ENCODE measurements at regions not wholly inside any gene's neighbourhood (a gene's known extent, or its start where the extent isn't known, plus 50 kb on each side); places are given as distances from the start of the nearest gene placed in this dataset.

- TF ChIP-seq CTCF (IDR thresholded peaks at IDR 0.05), result no peak
- no peak overlapping the region for H3K4me3 ChIP-seq
- no peak overlapping the region for H3K27ac ChIP-seq
- H3K27me3 ChIP-seq, result no peaks in the 10 kb centered on the region
- intact Hi-C loops (cut with DNase I), result no loop called here
- peaks cover 0 to 7% of the 10 kb centered on the region in 2 donors for H3K4me1 ChIP-seq
- no peak for DNase-seq (ENCODE audit: low spot score in 2 of 2)
- no peaks in the 10 kb centered on the region for H3K9me3 ChIP-seq
- no peaks in the 10 kb centered on the region for H3K36me3 ChIP-seq
Observed at GRCh38 chr3:178072391-178073305, 463.6 kb upstream of the KCNMB2 start.

GRCh38 chr3:178073366-178073765, 462.9 kb upstream of the KCNMB2 start:
- no peak for TF ChIP-seq CTCF (IDR thresholded peaks at IDR 0.05)
- no peaks in the 10 kb centered on the region for H3K9me3 ChIP-seq
- H3K4me1 ChIP-seq, result peaks cover 0 to 7% of the 10 kb centered on the region in 2 donors
- DNase-seq (ENCODE audit: low spot score in 2 of 2), result no peak
- no peak overlapping the region for H3K27ac ChIP-seq
- no peaks in the 10 kb centered on the region for H3K27me3 ChIP-seq
- H3K36me3 ChIP-seq, result no peaks in the 10 kb centered on the region
- intact Hi-C loops (cut with DNase I), result no loop called here
- H3K4me3 ChIP-seq, result no peak overlapping the region

- Histone ChIP-seq H3K27ac (no peak overlapping the region), H3K4me3 (no peak overlapping the region), H3K9me3 (no peaks in the 10 kb centered on the region), H3K36me3 (no peaks in the 10 kb centered on the region), H3K27me3 (no peaks in the 10 kb centered on the region), H3K4me1 (peaks cover 0 to 7% of the 10 kb centered on the region in 2 donors)
- TF ChIP-seq CTCF (IDR thresholded peaks at IDR 0.05), result no peak
- no peak for DNase-seq (ENCODE audit: low spot score in 2 of 2)
- intact Hi-C loops (cut with DNase I), result no loop called here
Observed at GRCh38 chr3:178075344-178075743, 460.9 kb upstream of the KCNMB2 start.

- Histone ChIP-seq H3K4me1 (peaks cover 0 to 5% of the 10 kb centered on the region in 2 donors), H3K27ac (no peak overlapping the region), H3K27me3 (no peaks in the 10 kb centered on the region), H3K36me3 (no peaks in the 10 kb centered on the region), H3K9me3 (no peaks in the 10 kb centered on the region), H3K4me3 (no peak overlapping the region)
- intact Hi-C loops (cut with DNase I), result no loop called here
- no peak for DNase-seq (ENCODE audit: low spot score in 2 of 2)
- TF ChIP-seq CTCF (IDR thresholded peaks at IDR 0.05), result no peak
Observed at GRCh38 chr3:178078953-178079352, 457.3 kb upstream of the KCNMB2 start.

- no peaks in the 10 kb centered on the region for H3K27me3 ChIP-seq
- no peak for TF ChIP-seq CTCF (IDR thresholded peaks at IDR 0.05)
- DNase-seq (ENCODE audit: low spot score in 2 of 2), result no peak
- intact Hi-C loops (cut with DNase I), result no loop called here
- peak overlapping the region in 1 of 2 donors; percentile 17 for H3K27ac ChIP-seq
- H3K4me1 ChIP-seq, result peaks cover 3 to 14% of the 10 kb centered on the region in 2 donors
- no peaks in the 10 kb centered on the region for H3K9me3 ChIP-seq
- no peaks in the 10 kb centered on the region for H3K36me3 ChIP-seq
- H3K4me3 ChIP-seq, result no peak overlapping the region
Observed at GRCh38 chr3:178079966-178080365, 456.3 kb upstream of the KCNMB2 start.

Measured in ascending aorta (tissue), 2 donors.